CD4-positive, alpha-beta T cell treated with Interferon alpha-2 for 1 hour (primary cell): ENCODE measurements at regions not wholly inside any gene's neighbourhood (a gene's known extent, or its start where the extent isn't known, plus 50 kb on each side); places are given as distances from the start of the nearest gene placed in this dataset.
"Not testable (repeated sequence)": the region's sequence is repeated elsewhere in the genome, so short reads cannot be mapped to it uniquely, and the experiment has no call there.

Experiments used
- DNase-seq, 2 donors: peaks; one replicate each; pipeline ENCODE4 v3.0.0-alpha.2; 2020 to 2022

DNA sequence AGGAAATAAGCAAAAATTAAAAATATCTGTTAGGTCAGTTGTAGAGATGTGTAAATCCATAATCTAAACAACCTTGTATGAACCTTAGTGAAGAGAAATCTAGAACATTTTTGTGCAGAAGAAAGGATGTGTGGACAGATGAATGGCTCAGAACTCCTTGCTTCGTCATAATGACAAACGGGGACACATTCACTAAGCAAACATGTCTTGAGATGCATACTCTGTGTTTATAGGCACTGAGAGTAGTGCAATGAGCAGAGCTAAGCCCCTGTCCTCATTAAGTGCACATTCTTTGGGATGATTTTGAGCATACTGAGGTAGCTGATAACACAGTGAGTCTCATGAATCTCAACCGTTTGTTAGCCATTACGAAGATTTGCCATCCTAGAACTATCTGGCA is 360.6 kb upstream of the ANKRD30A start:
- no peak for DNase-seq

GRCh38 chr10:36761121-36761520 is 364.3 kb upstream of the ANKRD30A start:
- no peak for DNase-seq

- DNase-seq = no peak
These were observed 366.1 kb upstream of the ANKRD30A start for GRCh38 chr10:36759141-36759805.

GRCh38 chr10:36748128-36748871 is 377.1 kb upstream of the ANKRD30A start:
- no peak for DNase-seq

DNA sequence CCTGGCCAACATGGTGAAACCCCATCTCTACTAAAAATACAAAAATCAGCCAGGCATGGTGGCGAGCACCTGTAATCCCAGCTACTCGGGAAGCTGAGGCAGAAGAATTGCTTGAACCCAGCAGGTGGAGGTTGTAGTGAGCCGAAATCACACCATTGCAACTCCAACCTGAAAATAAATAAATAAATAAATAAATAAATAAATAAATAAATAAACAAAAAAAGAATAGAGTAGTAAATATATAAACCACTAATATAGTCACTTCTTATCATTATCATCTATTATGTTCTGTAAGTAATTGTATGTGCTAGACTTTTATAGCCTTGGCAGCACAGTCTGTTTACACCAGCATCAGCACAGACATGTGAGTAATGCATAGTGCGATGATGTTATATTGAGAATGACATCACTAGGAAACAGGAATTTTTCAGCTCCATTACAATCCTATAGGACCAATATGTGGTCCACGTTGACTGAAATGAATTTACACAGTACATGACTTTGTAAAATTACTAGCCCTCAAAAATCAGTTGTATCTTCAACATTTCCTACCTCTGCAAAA is 385.4 kb upstream of the ANKRD30A start:
- DNase-seq = no peak

DNA sequence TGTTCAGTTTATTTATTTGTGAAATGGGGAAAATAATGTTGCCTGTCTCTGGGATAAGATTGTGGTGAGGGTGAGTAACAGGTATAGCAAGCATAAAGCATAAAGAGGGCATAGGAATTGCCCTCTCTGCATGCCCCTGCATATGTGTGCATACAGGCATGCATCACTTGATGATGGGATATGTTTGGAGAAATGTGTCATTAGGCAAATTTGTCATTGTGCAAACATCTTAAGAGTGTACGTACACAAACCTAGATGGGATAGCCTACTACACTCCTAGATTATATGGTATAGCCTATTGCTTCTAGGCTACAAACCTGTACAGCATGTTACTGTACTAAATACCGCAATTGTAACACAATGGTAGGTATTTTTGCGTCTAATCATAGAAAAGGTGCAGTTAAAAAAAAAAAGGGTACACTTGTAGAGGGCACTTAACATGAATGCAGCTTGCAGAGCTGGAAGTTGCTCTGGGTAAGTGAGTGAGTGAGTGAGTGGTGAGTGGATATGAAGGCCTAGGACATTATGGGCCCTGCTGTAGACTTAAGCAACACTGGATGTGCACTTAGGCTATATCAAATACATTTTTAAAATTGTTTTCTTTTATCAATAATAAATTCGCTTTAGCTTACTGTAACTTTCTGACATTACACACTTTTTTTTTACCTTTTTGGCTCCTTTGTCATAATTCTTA is 386.5 kb upstream of the ANKRD30A start:
- DNase-seq = no peak

DNA sequence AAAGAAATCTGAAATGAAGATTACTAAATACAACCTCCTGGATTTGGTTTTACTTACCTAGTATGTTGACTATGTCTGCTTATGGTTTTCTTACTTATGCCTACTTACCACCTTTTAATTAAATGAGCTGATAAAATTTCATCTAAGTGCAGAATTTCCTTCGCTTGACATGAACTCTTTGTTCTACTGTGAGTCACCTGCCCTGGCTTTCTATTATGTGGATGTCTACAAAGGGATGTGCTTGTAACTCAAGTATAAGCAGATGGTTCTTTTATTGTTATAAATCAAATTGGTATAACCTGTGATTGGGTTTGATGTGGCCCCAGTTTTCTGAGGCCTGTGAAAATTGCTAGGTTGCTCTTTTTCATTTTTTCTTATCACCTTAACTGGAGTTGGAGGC is 389.1 kb upstream of the ANKRD30A start:
- no peak for DNase-seq

DNA sequence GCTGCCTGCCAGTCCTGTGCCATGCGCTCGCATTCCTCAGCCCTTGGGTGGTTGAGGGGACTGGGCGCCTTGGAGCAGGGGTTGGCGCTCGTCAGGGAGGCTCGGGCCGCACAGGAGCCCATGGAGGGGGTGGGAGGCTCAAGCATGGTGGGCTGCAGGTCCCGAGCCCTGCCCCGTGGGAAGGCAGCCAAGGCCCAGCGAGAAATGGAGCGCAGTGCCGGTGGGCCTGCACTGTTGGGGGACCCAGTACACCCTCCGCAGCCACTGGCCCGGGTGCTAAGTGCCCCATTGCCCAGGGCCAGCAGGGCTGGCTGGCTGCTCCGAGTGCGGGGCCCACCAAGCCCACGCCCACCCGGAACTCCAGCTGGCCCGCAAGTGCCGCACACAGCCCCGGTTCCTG is 390.8 kb upstream of the ANKRD30A start:
- not testable (repeated sequence) for DNase-seq

DNA sequence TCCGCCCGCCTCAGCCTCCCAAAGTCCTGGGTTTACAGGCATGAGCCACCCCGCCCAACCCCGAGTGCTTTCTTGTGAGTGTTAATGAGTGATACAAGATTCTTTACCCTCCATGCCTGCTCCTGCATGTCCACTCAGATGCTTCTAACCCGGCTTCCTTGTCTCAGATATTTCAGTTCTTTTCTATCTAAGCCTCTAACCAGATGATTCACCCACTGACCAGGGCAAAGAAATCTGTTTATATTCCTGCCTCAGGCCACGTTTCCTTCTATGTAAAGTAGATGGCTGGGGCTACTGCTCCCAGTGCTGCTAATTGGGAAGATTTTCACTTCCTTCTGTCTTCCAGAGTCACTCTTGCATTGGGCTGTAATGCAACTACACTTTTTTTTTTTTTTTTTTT is 395.1 kb upstream of the ANKRD30A start:
- no peak for DNase-seq

- DNase-seq = no peak
These were observed 396.8 kb upstream of the ANKRD30A start for GRCh38 chr10:36728626-36729025.

DNA sequence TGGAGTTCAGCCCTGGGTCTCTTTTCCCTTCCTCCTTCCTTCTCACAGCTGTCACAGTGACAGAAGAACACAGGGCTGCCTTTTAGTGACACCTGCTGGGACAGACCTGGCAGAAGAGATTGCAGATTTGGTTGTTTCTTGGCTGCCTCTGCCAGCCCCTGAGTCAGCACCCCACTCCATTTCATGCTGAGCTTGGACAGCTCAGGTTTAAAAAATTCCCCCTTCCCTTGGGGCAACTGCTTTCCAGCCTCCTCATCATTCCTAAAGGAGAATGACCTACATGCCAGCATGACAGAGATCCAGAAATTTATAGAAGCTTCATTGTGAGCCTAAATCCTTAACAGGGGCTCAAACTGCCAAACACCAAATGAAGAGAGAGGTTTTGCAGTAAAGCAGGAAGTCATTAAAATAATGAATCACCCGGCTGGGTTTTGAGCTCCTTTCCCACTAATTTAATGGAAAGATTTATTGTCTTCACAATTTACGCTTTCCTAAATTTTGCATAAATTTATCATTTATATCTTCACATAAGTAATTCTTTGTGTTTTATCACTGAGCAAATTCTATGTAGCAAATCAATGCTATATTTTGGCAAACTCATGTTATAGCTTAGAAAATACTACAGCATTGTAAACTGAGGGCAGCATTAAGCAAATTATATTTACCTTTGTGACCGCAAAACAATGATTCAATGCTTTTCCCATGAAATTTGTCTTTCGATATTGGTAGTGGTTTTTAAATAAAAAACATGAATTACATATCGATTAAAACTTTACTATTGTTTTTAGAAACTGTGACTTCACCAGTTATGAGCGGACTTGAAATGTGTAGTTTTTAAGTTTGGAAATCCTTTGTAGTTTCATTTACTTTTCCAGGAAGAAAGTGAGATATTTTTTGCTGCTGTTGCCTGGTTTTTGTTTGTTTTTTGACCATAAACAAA is 399.5 kb upstream of the ANKRD30A start:
- DNase-seq = no peak

DNA sequence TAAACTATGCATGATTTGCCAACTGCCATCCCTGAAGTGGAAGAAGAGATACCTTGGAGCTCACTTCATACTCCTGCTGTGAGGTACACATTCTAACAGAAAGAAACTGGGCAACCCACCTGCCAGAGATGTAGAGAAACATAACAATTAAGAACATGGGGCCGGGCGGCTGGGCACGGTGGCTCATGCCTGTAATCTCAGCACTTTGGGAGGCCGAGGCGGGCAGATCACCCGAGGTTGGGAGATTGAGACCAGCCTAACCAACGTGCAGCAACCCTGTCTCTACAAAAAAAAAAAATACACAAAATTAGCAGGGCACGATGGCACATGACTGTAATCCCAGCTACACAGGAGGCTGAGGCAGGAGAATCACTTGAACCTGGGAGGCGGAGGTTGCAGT is 402.6 kb upstream of the ANKRD30A start:
- DNase-seq = no peak

GRCh38 chr10:36721871-36722270 is 403.5 kb upstream of the ANKRD30A start:
- DNase-seq = no peak

- DNase-seq = no peak
These were observed 404.5 kb upstream of the ANKRD30A start for GRCh38 chr10:36720895-36721294.

DNA sequence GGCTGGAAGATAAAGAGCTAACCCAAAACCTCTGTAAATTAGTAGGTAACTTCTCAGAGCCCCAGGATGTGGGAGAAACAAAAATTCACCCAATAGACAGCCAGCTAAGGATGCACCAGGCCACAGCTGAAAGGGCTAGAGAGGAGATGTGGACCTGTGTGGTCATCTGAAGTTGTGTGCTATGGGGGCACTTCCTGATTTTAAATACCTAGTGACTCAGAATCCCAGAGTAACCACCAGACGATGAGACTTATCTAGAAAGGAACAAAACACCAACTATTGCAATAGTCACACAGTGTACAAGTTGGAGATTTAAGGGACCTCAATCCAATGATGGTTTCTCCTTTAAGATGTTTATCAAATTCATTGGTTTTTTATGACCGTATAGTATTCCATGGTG is 408.3 kb upstream of the ANKRD30A start:
- DNase-seq = no peak

GRCh38 chr10:36716291-36716690 is 409.1 kb upstream of the ANKRD30A start:
- no peak for DNase-seq

DNA sequence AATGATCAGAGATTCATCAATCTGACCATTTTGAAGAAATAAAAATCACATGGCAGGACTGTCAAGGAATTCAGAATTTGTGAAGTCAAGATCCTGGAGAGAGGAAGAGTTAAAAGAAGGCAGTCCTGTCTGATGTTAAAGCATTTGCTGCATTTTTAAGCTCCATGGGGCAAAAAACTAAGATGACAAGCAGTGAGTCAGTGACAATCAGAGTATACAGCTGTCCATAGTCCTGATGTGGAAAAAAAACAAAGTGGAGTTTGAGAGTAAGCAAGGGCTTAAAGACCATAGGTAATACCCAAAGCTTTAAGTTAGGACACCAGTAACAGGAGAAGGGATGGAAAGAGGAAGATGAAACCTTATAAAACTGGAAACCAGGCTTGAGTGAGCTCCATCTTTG is 412.7 kb upstream of the ANKRD30A start:
- DNase-seq = no peak

- DNase-seq = no peak
These were observed 414.0 kb upstream of the ANKRD30A start for GRCh38 chr10:36711361-36711760.

DNA sequence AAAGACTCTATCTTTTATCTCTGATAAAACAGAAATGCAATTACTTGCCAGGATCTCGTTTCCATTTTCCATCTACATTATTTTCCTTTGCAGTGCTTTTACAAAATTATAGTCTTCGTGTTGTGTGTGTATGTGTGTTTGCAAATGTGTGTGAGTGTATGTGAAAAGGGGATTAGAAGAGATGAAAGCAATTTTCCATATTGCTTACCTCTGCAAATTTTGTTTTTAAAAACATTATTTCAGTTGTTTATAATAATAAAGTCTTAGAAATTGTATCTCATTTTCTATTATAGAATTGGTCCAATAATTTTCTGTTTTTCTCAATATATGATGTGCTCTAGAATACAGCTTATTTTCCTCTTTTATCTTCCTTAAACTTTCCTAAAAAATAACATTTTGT is 421.3 kb upstream of the ANKRD30A start:
- no peak for DNase-seq

DNA sequence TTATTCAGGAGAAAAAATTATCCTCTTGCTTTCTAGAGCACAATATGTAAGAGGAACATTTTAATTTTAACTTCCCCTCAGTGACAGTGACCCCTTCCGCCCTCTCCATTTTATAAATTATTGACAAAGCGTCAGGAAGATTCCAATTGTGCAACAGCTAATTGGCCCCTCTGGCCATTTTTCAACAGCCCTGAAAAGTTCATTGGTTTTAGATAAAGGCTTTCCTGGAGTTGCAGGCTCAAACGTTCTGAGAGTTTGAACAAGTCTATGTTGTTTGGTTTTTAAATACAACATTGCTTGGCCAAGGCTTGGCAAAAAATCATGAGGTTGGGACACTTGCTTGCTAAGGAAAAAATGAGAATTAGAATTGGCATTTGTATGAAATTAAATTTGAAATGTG is 422.2 kb upstream of the ANKRD30A start:
- no peak for DNase-seq

GRCh38 chr10:36700123-36700522 is 425.3 kb upstream of the ANKRD30A start:
- DNase-seq = no peak

DNA sequence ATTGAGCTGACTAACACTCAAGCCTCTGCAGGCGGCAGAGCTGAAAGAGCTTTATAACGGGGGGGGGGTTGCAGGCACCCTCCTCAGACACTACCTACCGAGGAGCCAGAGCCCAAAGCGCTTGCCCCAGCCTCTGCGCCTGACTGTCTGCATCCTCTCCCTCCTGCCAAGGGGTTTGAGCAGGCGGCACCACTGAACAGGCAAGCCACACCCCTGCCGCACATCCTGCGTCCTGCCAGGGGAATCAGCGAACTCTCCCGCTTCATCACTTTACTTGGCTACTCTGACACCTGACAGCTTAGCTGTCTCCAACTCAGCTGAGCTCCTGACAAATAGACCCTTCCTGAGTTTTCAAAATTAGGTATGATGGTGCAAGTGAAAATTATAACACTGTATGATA is 432.6 kb upstream of the ANKRD30A start:
- DNase-seq = no peak

DNA sequence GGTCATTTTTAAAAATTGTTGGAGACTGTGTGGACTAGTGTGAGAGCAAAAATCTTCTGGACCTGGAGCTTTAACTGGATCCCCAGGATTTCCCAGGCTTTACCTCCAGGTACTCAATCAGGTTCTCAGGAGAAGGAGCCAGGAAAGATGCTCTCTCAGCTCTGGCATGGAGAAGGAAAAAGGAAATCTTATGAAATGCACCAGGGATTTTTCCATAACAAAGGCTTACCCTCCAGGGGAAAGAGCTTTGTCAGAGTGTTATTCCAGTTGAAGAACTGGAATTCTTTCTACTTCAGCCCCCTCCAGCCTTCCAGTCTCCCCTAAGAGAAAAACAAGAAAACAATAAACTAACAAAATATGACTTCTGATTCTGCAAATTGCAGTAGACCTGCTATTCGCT is 436.7 kb upstream of the ANKRD30A start:
- DNase-seq = no peak
